HG03565 (cell line): ENCODE measurements at regions not wholly inside any gene's neighbourhood (a gene's known extent, or its start where the extent isn't known, plus 50 kb on each side); places are given as distances from the start of the nearest gene placed in this dataset.
"Not testable (repeated sequence)": the region's sequence is repeated elsewhere in the genome, so short reads cannot be mapped to it uniquely, and the experiment has no call there.

Source experiments
- ATAC-seq: cut with Tn5 transposase; IDR thresholded peaks from one replicate; pipeline ENCODE4 v1.9.1; 2021; ENCODE audit warnings: mild to moderate bottlenecking, moderate library complexity; ENCODE audit not compliant: unreplicated experiment

DNA sequence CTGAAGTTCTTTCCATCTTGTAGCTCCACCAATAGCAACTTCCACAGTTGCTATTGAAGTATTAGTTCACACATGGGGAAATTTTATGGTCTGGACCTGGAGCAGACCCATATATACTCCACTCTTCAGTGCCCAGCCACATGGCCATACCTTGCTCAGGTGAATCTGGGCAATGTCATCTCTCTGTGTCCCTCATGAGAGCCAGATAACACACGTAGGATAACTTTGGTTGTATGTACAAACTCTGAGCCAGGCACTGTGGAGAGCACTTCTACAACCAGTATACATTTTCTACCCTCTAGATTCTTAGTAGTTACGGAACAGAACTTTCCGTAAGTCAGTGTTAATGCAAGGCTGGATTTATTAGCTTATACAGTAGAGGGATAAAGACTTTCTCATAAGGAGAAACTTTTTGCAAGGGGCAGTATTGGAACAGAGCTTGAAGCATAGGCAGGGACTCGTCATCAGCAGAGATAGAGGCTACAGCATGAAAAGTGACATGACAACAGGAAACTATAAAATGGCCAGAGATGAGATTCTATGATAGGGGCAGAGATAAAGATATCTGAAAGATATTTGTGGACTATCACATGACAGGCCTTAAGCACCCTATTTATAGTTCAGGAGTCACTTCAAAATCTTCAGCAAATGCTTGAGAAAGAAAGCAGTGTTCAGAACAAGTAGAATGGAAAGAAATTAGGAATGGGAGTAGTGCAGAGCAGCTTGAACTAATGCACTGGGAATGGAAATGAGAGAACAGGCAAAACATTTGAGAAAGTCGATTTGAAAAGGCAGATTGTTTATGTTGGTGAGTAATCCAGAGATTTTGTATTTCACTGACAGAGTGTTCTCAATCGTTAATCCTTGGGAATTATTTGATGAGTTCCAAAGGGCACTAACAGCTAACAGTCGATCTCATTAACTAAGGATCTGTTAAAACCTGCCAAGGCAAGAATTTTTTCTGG lies 481.8 kb downstream of the USP25 start:
- ATAC-seq = no peak

- ATAC-seq = no peak
Observed at GRCh38 chr21:16213518-16213917, 483.7 kb downstream of the USP25 start.

GRCh38 chr21:16215193-16215592 lies 485.4 kb downstream of the USP25 start:
- no peak for ATAC-seq

DNA sequence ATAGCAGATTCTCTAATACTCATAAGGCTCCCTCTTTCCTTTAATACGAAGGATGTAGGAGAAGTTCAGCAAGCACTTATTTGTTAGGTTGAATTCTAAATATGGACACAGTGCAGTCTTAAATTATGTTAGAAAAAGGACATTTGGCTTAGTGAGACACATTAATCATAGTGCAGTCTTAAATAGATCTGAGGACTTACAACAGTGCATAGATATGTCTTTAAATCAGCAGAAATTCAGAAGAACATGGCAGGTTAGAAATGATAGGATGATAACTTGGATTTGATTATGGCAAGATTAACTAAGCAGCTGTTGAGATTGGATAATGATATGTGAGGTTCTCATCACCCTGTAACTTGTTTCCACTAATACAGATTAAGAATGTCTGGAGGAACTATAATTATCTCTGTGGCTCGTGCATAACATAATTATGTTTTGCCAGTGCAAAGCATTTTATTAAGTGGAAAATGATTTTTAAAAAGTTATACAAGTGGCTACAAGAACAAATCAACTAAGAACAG lies 485.9 kb downstream of the USP25 start:
- ATAC-seq = no peak

DNA sequence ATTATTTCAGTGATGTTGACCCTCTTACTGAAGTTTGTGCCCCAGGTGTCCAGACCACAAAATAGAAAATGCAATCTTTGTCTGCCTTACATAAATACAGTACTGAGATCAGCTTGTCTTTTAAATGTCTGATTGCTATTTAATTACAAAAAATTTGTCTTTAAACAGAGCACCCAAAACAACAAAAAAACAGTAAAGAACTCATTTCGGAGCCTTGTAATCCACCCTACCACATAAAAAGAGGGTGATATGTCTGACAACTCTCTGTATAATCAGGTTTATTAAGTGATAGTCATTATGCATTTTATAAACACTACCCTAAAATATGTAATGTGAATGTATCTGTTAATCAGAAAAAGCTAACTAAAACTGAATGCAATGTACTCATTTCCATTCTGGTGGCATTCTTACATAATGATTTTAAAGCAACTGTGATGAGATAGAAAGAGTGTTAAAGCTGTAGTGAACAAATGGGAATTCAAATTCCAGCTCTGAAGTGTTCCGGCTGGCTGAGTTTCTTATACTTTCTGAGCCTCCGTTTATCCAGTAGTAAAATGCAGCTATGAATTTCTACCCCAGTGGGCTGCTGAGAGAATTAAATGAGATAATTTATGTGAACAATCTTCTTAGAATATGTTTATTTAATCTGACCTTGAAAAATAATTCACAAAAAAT lies 486.6 kb downstream of the USP25 start:
- no peak for ATAC-seq

GRCh38 chr21:16218682-16219343 lies 489.0 kb downstream of the USP25 start:
- ATAC-seq = no peak

DNA sequence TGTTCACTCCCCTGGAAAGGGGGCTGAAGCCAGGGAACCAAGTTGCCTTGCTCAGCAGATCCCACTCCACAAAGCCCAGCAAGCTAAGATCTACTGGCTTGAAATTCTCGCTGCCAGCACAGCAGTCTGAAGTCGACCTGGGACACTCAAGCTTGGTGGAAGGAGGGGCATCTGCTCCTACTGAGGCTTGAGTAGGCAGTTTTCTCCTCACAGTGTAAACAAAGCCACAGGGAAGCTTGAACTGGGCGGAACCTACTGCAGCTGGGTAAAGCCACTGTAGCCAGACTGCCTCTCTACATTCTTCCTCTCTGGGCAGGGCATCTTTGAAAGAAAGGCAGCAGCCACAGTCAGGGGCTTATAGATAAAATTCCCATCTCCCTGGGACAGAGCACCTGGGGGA lies 495.0 kb downstream of the USP25 start:
- ATAC-seq = not testable (repeated sequence)

- ATAC-seq = no peak
Observed at GRCh38 chr21:16239659-16240265, 510.0 kb downstream of the USP25 start.

DNA sequence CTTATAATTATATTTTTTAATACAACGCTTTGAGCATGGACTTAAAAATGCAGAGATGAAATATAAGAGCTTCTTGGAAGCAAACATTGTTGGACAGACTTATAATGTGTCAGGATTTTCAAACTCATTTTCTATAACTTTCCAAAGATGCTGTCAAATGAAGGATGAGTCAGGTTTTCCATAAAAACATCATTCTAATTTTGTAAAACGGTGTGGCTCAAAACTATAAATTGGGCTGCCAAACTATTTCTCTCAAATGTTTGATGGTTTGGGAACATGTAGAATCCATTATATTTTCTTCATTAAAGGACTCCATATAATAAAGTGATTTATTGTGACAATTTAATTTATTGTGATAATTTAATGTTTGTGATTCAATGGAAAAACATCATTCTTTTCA lies 511.2 kb downstream of the USP25 start:
- ATAC-seq = no peak

DNA sequence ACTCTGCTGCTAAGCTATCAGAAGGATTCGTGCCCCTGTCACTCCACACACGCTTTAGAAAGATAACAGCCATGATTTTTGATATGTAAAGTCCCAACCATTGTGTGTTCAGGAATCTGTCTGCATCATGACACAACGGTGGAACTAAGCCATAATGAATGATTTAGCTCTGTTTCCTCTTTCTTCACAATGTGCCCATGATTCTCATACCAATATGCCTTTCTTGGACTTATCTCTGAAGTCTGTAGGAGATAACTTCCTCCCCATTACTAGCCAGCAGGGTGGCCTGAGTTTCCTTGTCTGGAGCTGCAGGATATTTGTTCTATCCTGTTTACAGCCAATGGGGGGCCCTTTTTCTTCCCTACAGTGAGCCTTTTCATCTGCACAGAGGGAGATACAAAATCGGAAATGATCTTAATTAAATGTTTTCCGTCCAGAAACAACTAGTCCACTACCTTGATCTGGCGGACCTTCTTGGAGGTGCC lies 511.7 kb downstream of the USP25 start:
- ATAC-seq = no peak

DNA sequence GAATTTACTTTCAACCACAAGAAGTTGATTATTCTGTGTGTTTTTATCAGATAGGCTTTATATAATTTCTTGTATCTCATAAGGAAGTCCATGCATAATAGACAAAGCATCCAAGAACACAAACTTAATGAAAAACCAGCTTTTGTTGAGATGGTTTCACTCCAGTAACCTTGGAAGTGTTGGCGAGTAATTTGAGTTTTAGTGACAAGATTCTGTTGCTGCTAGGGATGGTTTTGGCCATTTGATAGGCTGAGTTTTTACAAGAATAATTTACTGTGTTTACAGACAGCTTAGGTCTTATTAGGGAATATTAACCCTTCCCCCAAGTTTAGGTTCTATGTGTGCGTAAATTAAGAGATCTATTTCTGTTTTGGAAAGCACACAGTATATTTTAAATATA lies 513.6 kb downstream of the USP25 start:
- no peak for ATAC-seq

- ATAC-seq = no peak
Observed at GRCh38 chr21:16248705-16249104, 518.9 kb downstream of the USP25 start.

GRCh38 chr21:16250273-16250672 lies 520.5 kb downstream of the USP25 start:
- ATAC-seq = no peak

DNA sequence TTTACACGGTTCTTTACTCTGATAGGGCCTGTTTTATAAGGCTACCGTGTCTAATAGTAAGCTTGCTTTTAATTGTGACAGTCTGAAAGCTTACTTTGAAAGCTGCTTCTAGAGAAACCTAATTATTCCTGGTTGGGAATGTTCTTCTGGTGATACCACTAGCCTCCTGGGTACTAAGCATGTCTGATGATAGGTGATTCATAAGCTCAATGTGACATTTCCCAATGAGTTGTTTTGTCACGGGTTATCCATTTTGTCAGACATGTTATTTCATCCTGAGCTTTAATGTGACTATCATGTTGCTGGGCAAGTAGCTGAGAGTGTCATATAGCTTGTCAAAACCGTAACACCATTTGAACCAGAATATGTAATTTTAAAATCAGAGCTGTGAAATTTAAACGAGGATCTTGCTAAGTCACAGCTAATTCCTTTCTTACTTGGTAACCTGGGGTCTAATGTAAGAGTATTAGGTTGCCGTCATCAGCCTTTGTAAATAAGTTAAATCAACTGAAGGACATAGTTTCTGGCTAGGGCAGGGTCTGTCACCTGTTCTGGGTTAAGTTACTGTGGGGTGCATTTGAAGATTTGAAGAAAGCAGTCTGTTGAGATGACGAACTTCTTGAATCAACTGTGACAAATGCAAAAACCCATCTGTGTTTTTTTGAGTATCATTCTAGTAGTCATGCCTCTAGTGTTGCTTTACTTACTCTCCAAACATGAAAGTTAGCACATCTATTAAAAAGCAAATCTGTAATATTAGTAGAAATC lies 529.2 kb downstream of the USP25 start:
- ATAC-seq = no peak

DNA sequence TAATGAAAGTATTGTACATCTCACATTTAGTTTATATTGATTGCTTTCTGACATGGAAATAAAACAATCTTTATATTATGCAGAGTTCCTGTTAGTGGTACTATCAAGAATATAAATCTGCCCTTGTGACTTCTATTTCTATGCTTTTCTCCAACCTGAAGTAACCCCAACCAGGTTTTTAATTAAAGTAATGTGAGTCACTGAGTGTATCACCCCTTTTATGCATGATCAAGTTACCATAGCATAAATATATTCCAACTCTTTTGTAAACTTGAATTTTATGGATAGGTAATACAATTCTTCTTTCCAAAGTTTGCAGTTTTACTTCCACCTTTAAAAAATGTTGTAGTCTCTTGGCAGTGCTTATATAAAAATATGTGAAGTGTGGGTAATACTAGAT lies 532.3 kb downstream of the USP25 start:
- ATAC-seq = no peak

- ATAC-seq = no peak
Observed at GRCh38 chr21:16264319-16264718, 534.5 kb downstream of the USP25 start.

GRCh38 chr21:16269476-16269875 lies 539.7 kb downstream of the USP25 start:
- ATAC-seq = no peak

DNA sequence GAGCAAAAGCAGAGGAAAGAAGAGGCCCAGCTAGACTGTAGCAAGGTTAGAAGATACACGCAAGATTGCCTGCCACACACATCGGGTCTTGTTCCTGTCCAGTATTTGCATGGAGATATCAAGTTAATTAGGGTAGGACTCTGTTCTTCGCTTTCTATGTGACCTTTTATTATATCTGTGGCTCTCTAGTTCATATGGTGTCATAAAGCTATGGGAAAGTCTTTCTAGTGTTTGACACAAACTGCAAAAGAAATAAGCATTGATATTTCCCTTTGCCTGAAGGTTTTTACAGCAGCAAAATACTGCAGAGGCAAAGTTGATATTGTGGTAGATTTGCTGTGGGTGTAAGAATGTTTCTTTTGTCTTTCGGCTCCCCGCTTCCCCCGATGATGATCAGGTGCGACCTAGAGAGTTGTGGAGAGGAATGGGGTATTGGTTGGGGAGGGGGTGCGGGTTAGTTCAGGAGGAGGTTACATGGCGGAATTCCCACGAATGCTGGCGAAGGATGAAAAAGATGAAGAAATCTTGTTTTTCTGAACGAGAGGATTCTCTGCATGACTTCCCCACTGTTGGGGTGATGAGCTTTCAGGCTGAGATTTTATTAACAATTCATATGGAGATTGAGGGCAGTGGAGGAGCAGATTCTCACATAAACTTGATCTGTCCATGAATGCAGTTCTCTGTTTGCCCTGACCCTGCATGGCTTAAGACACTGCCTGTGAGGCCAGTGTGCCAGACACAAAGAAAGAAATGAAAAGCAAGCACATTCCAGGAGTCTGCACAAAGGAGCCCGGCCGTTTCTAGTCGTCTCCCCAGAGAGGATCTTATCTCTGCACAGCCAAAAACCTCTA lies 550.2 kb downstream of the USP25 start:
- ATAC-seq = no peak

- no peak for ATAC-seq
Observed at GRCh38 chr21:16280686-16281091, 550.9 kb downstream of the USP25 start.
